ENCODE measurements at regions not wholly inside any gene's neighbourhood (a gene's known extent, or its start where the extent isn't known, plus 50 kb on each side); places are given as distances from the start of the nearest gene placed in this dataset.
A peak's percentile ranks its signal among the peaks of the same experiment; 100 is the strongest.

DNA sequence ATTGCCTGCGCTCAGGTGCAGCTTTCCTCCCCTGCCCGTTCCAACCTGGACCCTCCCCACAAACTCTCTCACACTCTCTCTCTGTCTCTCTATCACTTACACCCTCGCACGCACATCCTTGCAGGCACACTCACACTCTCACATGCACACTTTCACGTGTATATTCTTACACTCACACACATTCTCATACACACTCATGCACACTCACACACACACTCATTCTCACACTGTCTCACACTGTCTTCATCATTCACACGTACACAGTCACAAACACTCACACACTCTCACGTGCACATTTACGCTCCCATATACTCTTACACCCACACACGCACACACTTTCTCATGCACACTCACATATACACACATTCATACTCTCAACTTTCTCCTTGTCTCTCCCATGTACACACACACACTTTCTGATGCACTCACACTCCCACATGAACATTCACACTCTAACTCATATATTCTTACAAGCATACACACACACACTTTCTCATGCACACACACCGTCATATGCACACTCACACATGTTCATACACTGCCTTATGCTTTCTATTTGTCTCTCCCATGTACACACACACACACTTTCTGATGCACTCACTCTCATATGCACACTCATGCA, 229.3 kb downstream of the SNX18 start:
- no peak overlapping the region for H3K4me3 ChIP-seq (ENCODE audit: low read depth, low read length)
- TF ChIP-seq, protein P1, sequence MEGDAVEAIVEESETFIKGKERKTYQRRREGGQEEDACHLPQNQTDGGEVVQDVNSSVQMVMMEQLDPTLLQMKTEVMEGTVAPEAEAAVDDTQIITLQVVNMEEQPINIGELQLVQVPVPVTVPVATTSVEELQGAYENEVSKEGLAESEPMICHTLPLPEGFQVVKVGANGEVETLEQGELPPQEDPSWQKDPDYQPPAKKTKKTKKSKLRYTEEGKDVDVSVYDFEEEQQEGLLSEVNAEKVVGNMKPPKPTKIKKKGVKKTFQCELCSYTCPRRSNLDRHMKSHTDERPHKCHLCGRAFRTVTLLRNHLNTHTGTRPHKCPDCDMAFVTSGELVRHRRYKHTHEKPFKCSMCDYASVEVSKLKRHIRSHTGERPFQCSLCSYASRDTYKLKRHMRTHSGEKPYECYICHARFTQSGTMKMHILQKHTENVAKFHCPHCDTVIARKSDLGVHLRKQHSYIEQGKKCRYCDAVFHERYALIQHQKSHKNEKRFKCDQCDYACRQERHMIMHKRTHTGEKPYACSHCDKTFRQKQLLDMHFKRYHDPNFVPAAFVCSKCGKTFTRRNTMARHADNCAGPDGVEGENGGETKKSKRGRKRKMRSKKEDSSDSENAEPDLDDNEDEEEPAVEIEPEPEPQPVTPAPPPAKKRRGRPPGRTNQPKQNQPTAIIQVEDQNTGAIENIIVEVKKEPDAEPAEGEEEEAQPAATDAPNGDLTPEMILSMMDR (conservative IDR thresholded peaks at IDR 0.05; ENCODE audit: low read depth, low read length) = no peak
- DNase-seq (ENCODE audit: low read depth) = no peak

- TF ChIP-seq, protein P1 (conservative IDR thresholded peaks at IDR 0.05; ENCODE audit: low read depth, low read length) = no peak
- H3K4me3 ChIP-seq (ENCODE audit: low read depth, low read length) = no peak overlapping the region
- DNase-seq (ENCODE audit: low read depth) = no peak
Measured at GRCh38 chr5:54746346-54746745, 228.8 kb downstream of the SNX18 start.

DNA sequence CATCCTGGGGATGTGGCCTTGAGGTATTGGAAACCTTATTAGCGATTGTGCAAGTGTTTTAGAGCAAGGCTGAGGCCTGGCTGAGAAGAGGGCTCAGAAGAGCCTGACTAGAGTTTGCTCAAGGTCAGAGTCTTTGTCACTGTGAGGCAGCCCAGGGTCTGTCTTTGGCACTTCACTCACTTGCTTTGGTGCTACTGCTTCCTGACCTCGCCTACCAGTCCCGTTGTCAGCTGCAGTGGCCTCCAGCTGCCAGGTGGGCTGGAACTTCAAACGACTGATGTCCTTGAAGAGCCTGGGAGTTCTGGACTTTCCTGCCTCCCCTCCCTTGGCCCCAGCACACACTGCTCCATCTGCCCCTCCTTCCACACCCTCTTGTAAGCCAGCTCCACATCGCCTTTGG, 228.0 kb downstream of the SNX18 start:
- TF ChIP-seq, protein P1 (conservative IDR thresholded peaks at IDR 0.05; ENCODE audit: low read depth, low read length) = no peak
- DNase-seq (ENCODE audit: low read depth) = no peak

GRCh38 chr5:54743997-54744788, 226.6 kb downstream of the SNX18 start:
- TF ChIP-seq, protein P1 (conservative IDR thresholded peaks at IDR 0.05; ENCODE audit: low read depth, low read length) = no peak
- H3K4me3 ChIP-seq (ENCODE audit: low read depth, low read length) = no peak overlapping the region
- DNase-seq (ENCODE audit: low read depth) = peak; percentile 98

More for the DNA sequence above, 228.0 kb downstream of the SNX18 start:
- H3K4me3 ChIP-seq (ENCODE audit: low read depth, low read length) = no peak overlapping the region

GRCh38 chr5:54743581-54743980, 226.0 kb downstream of the SNX18 start:
- no peak overlapping the region for H3K4me3 ChIP-seq (ENCODE audit: low read depth, low read length)
- DNase-seq (ENCODE audit: low read depth) = no peak
- TF ChIP-seq, protein P1 (conservative IDR thresholded peaks at IDR 0.05; ENCODE audit: low read depth, low read length) = no peak

- peak; percentile 70 for DNase-seq (ENCODE audit: low read depth)
- TF ChIP-seq, protein P1 (conservative IDR thresholded peaks at IDR 0.05; ENCODE audit: low read depth, low read length) = peak; percentile 60
- H3K4me3 ChIP-seq (ENCODE audit: low read depth, low read length) = no peak overlapping the region
Measured at GRCh38 chr5:54742417-54742891, 224.9 kb downstream of the SNX18 start.

Data from choroid plexus epithelial cell (primary cell).